Left ventricle myocardium superior (tissue), 1 donor: ENCODE measurements at regions not wholly inside any gene's neighbourhood (a gene's known extent, or its start where the extent isn't known, plus 50 kb on each side); places are given as distances from the start of the nearest gene placed in this dataset.
"Not testable (repeated sequence)": the region's sequence is repeated elsewhere in the genome, so short reads cannot be mapped to it uniquely, and the experiment has no call there.

Source experiments
- ATAC-seq: fragments of 200-7000 bp; cut with Tn5 transposase; one replicate; pipeline ENCODE4 v1.9.1; 2020; ENCODE audit warnings: mild to moderate bottlenecking, moderate library complexity
- DNase-seq: peaks from one replicate; pipeline ENCODE4 v3.0.0-alpha.2; 2020
- intact Hi-C: fragments of 100-400 bp; cut with micrococcal nuclease; formaldehyde crosslinking; loops from one replicate; pipeline ENCODE4 v1.11.0; 2022
- donor health status: DM: no; HTN: yes; CAD: no; lungs with severe emphysema.

GRCh38 chr11:79536155-79536917 lies 95.5 kb upstream of the TENM4 start:
- DNase-seq, result no peak
- ATAC-seq, result peak; percentile 52
- intact Hi-C loops, result no loop called here

DNA sequence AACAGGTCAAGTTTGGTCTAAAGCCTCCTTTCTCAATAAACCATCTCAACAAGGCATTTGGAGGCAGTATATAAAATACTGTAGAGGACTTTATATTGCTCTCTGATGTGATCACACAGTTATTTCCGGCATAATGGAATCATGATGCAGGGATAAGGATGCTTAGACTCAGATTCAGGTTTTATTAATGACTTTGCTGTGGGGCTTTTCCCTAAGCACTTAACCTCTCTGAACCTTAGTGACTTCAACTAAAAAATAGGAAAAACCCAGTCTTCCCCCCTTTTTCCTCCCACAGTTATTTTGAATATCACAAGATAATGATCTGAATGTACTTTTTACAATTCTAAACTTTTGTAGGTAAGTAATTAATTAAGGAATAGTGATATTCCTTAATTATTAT lies 94.8 kb upstream of the TENM4 start:
- ATAC-seq, result no peak
- DNase-seq, result no peak
- intact Hi-C loops, result no loop called here

DNA sequence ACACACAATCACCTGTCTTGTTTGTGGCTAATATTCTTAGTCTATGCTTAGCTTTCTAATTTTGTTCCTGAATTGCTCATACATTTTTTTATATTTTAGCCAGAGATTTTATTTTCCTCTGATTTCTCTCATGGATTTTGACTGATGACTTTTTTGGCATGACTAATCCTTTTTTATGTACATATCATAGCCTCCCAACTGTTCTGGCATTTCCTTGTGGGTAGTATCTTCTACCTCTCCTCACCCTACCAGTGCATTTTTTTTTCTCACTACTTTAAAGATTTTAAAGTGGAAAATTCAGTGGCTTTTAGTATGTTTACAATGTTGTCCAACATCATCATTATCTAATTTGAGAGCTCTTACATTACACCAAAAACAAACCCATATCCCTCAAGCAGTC lies 84.4 kb upstream of the TENM4 start:
- no peak for DNase-seq
- intact Hi-C loops, result no loop called here
- ATAC-seq, result no peak

GRCh38 chr11:79522626-79523025 lies 81.8 kb upstream of the TENM4 start:
- intact Hi-C loops, result no loop called here
- ATAC-seq (no peak), DNase-seq (no peak)

DNA sequence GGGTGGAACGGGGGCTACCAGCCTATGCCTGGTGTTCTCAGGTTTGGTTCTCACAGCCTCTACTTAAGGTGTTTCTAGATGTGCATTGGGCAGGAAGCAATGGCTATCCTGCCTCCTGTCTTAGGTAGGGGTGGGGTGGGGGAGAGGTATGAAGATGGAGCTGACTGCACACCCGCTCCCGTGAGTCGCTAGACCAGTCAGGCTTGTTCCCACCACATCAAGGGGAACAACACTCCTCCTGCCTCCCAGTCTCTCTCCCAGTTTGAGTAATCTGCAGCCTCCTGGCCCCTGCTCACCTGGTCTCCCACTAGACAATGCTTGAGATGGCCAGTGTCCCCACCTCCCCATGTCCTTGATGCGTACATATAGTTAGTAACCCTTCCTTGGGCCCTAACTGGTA lies 79.3 kb upstream of the TENM4 start:
- no peak for DNase-seq
- intact Hi-C loops, result no loop called here
- no peak for ATAC-seq

DNA sequence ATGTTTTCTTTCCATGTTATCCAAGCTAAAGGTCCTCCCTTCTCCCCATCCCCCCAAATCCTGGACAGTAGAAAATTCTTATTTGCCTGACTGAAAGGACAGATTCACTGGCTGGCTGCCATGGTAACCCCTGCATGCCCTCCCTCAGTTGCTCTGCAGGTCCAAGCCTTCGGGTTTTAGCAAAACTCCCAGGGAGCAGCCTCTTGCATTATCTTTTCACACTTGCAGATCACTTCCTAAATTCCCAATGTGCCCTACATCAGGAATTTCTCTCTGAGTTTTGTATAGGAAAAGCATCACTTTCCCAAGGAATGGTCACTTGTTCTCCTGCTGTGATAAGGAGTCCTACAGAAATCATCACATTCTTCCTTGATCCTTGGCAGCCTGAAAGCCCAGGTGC lies 75.0 kb upstream of the TENM4 start:
- DNase-seq (no peak), ATAC-seq (no peak)
- intact Hi-C loops, result no loop called here

DNA sequence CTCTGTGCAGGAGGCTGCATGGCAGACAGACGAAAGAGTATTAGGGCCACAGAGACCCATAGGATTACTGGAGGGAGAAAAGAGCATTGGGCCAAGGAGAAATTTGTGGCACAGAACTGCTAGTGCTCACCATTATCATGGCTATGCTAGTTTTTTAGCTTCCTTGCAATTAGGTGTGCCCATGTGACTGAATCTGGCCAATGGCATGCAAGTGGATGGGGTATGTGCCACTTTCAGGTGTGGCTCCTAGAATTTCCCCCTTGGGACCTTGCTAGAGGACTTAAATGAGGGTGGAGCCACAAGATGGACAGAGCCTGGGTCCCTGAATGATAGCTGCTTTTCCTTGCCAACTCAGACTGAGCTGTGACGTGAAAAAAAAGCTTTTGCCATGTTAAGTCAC lies 73.9 kb upstream of the TENM4 start:
- DNase-seq (no peak), ATAC-seq (no peak)
- intact Hi-C loops, result no loop called here

DNA sequence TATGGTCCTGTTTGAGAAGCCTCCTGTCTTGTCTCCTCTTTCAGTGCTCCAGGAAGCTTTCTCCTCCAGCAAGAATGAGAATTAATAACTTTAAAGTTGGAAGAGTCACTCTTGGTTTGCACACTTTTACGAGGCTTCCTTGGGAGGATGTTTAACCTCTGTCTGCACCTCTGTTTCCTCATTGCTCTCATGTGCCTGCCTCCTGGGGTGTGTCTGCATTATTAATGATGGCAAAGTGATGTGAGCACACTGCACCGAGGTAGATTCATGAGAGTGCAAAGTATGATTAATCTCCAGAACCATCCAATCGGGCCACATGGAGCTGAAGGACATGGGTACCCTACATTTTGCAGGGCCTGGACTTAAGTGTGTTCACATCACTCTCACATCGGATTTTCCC lies 73.5 kb upstream of the TENM4 start:
- intact Hi-C loops, result no loop called here
- no peak for ATAC-seq
- no peak for DNase-seq

- intact Hi-C loops, result no loop called here
- DNase-seq (no peak), ATAC-seq (peak; percentile 87)
Observed at GRCh38 chr11:79512706-79513469, 72.1 kb upstream of the TENM4 start.

DNA sequence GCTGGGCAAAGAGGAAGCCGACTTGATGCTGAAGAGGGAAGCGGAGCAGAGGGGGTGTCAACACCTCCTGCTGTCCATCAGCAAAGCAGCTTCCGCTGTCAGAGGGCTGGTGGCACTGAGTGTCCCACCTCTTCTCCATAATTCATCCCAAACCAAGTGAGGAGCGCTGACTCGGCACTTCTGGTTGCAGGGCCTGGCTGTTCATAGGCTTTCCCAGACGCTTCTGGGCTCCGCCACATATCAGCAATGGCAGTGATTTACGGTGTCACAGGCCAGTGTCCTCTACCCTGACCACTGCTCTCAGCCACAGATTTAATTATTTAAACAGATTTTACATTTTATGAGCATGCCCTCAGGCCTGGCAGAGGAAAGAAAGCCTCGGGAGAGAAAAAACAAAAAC lies 70.1 kb upstream of the TENM4 start:
- DNase-seq (no peak), ATAC-seq (no peak)
- intact Hi-C loops, result no loop called here

DNA sequence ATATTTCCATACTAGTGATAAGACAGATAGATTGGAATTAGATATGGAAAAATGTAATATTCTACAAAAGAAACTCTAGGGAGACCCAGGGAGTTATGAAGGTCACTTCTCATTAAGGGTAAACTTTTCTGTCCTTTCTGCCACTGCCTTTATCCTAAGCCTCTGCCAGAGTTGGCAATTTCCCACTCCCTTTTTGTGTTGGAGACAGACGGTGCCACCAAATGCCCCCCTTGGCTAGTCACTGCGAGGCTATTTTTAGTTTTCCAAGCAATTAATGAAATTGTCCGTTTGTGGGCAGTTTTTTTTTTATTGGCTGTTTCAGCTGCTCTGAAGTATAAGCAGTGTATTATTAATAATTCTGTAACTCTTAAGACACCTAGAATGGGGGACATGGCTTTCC lies 67.6 kb upstream of the TENM4 start:
- intact Hi-C loops, result no loop called here
- DNase-seq (no peak), ATAC-seq (no peak)

DNA sequence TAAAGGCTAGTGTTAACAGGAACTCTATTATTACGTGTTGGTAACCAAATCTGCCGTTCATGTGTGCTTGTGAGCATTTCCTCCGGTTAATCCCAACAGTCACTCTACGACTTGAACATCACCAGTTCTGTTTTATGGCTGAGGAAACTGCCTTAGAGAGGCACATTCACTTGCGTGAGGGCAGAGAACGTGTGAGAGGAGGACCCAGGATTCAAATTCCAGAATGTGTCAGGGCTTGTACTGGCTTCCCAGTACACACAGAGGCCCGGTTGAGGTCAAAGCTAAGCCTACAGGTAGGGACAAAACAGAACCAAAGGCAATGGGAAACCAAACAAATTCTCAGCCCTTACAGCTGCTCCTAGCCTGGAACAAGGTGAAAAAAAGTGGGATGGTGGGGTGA lies 66.9 kb upstream of the TENM4 start:
- no peak for ATAC-seq
- intact Hi-C loops, result no loop called here

GRCh38 chr11:79506734-79507344 lies 66.0 kb upstream of the TENM4 start:
- intact Hi-C loops, result no loop called here
- ATAC-seq (no peak), DNase-seq (no peak)

More for the DNA sequence above, 66.9 kb upstream of the TENM4 start:
- no peak for DNase-seq

GRCh38 chr11:79506124-79506523 lies 65.3 kb upstream of the TENM4 start:
- ATAC-seq, result no peak
- intact Hi-C loops, result no loop called here
- DNase-seq, result no peak

GRCh38 chr11:79503028-79503427 lies 62.2 kb upstream of the TENM4 start:
- intact Hi-C loops, result no loop called here
- peak; percentile 94 for ATAC-seq

GRCh38 chr11:79501707-79502106 lies 60.9 kb upstream of the TENM4 start:
- intact Hi-C loops, result no loop called here

More at GRCh38 chr11:79503028-79503427, 62.2 kb upstream of the TENM4 start:
- DNase-seq, result peak; percentile 62

GRCh38 chr11:79499929-79500328 lies 59.1 kb upstream of the TENM4 start:
- DNase-seq, intact Hi-C loops, ATAC-seq: not testable (repeated sequence)

More at GRCh38 chr11:79501707-79502106, 60.9 kb upstream of the TENM4 start:
- ATAC-seq (no peak), DNase-seq (no peak)

DNA sequence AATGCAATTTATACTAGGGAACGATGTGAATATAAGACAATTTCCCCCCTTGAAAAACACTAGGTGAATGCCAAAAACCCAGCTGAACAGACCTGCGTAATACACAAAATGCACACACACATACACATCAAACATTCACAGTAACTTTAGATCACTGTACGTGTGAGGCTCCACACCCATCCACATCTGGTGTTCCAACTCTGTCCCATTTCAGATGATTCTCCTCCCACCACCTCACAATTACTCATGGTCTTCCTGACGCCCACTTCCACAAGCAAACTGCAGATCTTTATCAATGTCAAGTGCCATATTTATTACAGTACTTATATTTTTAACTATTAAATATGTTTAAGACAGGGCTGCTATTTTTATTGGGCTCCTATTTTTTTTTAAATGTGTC lies 57.8 kb upstream of the TENM4 start:
- ATAC-seq (no peak), DNase-seq (no peak)
- intact Hi-C loops, result no loop called here

- ATAC-seq, result peak; percentile 90
- intact Hi-C loops, result no loop called here
- DNase-seq, result peak; percentile 72
Observed at GRCh38 chr11:79493555-79494171, 52.8 kb upstream of the TENM4 start.

GRCh38 chr11:79492008-79492407 lies 51.2 kb upstream of the TENM4 start:
- intact Hi-C loops, result no loop called here
- DNase-seq (no peak), ATAC-seq (no peak)
